ENCODE measurements at regions not wholly inside any gene's neighbourhood (a gene's known extent, or its start where the extent isn't known, plus 50 kb on each side); places are given as distances from the start of the nearest gene placed in this dataset.

DNA sequence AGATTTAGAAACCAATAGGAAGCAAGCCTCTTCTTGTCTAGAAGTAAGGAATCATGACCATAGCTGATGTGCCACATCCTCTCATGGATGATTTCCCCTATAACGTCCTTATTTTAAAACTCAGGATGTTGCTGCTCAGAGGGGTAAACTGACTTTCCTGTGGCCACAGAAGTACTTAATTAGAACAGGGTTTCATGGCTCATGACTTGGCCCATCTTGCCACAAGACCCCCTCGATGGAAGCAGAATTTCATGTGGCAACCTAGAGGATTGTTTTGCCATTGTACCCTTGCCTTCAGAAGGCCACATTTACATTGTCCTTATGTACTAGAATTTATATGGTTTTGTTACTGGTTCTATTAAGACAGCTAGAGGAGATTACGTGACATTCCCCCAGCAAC lies 173.5 kb upstream of the PELI2 start:
- DNase-seq: no peak

- no peak for DNase-seq
Measured at GRCh38 chr14:55946231-55946630, 172.0 kb upstream of the PELI2 start.

DNA sequence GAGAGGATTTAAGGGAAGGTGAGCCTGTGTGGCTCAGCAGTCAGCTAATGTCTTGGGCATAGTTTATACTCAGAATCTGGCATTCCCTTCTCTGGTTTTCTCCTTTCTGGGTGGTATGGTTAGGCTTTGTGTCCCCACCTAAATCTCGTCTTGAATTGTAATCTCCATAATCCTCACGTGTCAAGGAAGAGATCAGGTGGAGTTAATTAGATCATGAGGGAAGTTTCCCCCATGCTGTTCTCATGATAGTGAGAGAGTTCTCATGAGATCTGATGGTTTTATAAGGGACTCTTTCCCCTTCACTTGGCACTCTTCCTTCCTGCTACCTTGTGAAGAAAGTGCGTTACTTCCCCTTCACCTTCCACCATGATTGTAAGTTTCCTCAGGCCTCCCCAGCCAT lies 169.8 kb upstream of the PELI2 start:
- DNase-seq: no peak

DNA sequence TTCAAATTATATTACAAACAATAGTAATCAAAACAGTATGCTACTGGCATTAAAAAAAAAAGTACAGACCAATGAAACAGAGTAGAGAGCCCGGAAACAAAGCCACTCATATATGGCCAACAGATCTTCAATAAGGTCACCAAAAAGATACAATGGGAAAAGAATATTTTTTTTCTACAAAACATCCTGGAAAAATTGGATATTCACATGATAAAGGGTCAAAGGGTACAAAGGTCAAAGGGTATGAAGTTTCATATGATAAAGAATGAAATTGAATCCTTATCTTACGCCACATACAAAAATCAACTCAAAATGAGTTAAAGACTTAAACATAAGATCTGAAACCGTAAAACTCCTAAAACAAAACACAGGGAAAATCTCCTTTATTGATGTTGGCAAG lies 168.5 kb upstream of the PELI2 start:
- DNase-seq: no peak

DNA sequence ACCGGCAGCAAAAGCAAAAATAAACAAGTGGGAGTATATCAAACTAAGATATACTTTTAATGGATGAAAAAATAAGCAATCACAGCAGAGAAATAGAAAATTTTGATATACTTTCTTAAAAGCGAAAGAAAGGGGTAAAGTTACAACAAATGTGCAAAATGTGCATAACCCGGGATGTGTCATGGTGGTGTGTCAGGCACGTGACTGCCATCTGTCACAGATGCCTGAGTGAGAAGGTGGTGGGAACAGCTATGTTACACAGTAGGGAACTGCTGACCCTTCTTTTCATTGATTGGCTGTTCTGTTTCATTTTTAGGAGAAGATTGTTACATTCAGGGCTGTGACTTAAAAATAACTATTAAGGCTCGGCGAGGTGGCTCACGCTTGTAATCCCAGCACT lies 168.1 kb upstream of the PELI2 start:
- DNase-seq: no peak

DNA sequence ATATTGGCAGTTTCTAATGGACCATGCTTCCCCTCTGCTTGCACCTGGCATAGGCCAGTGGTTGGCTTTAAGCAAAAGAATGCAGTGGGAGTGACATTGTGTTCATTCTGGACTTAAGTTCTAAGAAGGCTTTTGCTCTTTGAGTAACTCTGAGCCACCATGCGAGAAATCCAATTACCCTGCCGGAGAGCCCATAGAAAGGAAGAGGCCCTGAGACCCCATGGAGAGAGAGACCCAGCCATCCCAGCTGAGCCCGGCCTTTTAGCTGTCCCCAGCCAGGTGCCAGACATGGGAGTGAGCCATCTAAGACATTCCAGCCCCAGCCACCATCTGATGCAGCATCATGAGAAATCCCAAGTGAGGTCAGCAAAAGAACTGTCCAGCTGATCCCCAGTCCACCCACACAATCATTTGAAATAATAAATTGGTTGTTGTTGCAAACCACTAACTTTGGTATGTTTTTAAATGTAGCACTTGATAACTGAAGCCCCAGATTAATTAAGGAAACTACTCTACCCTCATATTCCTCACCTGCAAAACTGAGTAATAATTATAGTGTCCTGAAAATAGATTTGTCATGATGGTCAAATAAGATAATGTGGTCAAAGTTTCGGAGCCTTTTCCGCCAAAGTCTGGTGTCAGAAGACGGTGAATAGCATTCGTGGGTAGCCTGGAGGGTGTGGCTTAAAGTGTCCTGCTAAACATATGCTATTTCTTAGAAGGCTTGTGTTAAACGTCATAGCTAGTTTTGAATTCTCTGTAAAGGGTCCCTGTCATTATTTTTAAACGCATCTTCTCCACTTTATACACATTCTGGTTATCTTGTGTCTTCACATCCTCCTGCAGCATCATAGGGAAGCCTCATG lies 166.6 kb upstream of the PELI2 start:
- DNase-seq: no peak

- DNase-seq: no peak
Measured at GRCh38 chr14:55954108-55954507, 164.1 kb upstream of the PELI2 start.

- DNase-seq: no peak
Measured at GRCh38 chr14:55955175-55955574, 163.0 kb upstream of the PELI2 start.

GRCh38 chr14:55957950-55958349 lies 160.3 kb upstream of the PELI2 start:
- no peak for DNase-seq

GRCh38 chr14:55963295-55963694 lies 154.9 kb upstream of the PELI2 start:
- no peak for DNase-seq

DNA sequence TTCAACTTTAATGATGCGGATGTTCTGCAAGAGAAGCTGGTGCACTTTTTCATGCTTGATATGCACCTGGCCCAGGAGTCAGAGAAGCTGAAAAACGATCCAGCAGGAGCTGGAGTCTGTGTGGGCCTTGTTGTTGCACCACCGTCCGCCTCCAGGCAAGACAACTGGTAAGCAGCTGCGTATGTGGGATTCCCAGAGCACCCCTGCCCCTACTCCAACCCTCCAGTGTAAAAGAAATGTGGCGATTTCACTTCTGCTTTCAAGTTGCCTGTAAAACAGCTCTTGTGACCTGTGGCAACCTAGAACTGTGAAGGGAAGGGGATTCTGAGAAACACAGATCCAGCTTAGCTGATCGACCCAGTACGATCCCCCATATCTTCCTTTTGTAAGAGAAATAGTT lies 154.1 kb upstream of the PELI2 start:
- DNase-seq: no peak

GRCh38 chr14:55964821-55965220 lies 153.4 kb upstream of the PELI2 start:
- DNase-seq: no peak

GRCh38 chr14:55965851-55966250 lies 152.4 kb upstream of the PELI2 start:
- no peak for DNase-seq

GRCh38 chr14:55968741-55969140 lies 149.5 kb upstream of the PELI2 start:
- DNase-seq: no peak

GRCh38 chr14:55973285-55973800 lies 144.9 kb upstream of the PELI2 start:
- DNase-seq: no peak

DNA sequence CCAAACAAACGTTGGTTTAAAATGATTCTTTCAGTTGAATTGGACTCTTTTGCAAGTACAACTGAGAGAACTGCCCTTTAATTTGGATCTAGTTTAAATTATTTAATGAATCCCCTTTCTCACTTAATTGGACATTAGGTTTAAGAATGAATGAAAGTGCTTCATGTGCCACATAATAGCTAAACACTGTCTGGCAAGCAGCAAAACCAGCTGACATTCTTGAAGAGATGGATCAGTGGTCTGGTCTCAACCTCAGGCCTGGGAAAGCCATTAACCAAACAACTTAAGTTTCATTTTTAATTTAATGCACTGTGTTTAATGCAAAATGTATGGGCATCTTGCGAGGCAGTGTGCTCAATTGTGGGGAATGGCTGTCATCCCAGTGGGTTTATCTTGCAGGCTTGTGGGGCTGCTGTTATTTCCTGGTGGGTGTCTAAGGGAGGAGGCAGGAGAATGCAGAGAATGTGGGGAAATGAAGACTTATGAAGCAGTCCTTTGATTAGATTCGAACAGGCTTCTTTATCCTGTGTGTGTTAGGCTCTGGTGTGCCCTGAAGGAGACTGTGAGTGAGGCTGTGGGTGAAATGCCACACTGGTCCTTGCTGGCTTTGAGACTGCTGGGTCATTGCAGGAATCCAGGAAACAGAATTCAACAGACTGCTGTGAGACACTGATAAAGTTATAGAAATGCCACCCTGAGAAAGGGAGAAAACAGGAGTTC lies 144.1 kb upstream of the PELI2 start:
- DNase-seq: no peak

DNA sequence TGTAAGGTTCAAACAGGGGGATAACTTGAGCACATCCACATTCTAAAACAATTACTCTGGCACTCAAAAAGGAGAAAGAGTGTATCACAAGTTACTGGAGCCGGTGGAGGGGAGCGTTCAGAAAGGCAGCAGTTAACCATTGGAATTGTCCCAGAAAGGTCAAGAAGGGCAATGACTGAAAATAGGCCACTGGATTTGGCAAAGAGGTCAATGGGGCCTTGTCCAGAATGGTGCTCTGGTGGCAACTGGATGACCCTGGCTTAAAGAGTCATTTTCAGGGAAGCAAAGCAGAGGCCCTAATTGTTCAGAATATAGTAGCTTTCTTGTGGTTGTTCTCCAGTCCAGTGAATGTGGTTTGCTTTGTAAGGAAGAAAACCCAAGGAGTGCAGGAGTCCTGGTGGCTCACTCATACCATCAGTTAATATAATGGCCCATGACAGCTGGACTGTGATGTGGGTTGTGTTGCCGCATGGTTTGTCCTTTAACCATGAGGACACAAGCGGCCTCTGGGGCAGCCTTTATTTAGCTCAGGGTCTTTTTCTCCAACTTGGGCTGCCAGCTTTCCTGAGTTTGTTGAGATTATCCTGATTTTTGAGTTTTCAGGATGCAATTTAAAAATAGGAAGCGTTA lies 142.8 kb upstream of the PELI2 start:
- DNase-seq: no peak

GRCh38 chr14:55976219-55976618 lies 142.0 kb upstream of the PELI2 start:
- DNase-seq: no peak

- DNase-seq: no peak
Measured at GRCh38 chr14:55976655-55977054, 141.6 kb upstream of the PELI2 start.

DNA sequence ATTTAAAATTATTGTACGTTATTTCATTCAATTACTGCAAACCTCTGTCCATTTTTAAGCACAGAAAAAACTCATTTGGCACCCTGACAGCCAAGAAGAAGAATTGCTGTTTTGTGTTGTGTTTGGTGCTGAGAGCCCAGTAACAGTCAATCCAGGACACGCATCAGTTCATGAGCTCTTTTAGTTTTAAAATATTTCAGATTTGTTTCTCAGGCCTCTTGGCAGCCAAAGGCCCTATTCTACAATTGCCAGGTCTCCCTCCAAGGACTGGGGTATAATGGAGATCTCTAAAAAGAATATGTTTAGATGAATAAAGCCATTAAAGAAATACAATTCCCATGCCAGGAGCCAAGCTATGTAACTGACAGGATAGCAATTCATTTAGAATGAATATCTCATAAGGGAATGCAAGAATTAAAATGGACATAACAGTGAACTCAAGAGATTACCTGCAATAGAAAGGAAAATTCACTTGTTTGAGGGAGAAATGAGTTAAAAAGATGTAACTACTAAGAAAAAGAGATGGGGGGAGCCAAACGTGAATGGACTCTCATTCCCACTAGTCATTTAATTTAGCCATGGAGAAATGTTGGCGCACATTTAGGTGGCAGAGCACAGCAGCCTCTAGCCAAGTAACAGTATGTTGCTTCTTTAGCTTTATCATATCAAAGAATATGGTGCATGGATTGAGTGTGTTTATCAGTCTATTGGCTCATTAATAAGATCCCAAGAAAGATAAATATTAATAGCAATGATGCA lies 140.6 kb upstream of the PELI2 start:
- no peak for DNase-seq

- DNase-seq: no peak
Measured at GRCh38 chr14:55979096-55979495, 139.1 kb upstream of the PELI2 start.

DNA sequence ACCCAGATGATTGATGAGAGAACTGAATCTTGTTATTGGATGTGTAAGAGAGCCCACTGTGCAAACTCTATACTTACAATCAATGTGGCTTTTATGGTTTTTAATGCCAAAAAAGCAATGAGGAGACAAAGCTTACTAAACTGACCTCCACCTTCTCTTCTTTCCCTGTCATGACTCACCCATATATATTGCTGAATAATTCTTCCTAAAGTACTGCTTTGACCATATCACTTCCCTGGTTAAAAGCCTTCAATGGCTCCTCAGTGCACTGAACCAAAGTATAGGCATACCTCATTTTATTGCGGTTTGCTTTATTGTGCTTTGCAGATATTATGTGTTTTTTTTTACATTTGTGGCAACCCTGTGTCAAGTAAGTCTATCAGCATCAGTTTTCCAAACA lies 138.4 kb upstream of the PELI2 start:
- DNase-seq: no peak

- DNase-seq: no peak
Measured at GRCh38 chr14:55980970-55981369, 137.2 kb upstream of the PELI2 start.
